ENCODE measurements at regions not wholly inside any gene's neighbourhood (a gene's known extent, or its start where the extent isn't known, plus 50 kb on each side); places are given as distances from the start of the nearest gene placed in this dataset.

- H3K9me3 Mint-ChIP-seq = no peaks in the 10 kb centered on the region
- no peaks in the 10 kb centered on the region for H3K4me1 Mint-ChIP-seq (ENCODE audit: low read depth)
- POLR2A ChIA-PET = no interaction called here
Observed at GRCh38 chr6:145227593-145227992, 507.7 kb downstream of the EPM2A start.

GRCh38 chr6:145228962-145229582 lies 506.2 kb downstream of the EPM2A start:
- Histone ChIP-seq H3K9me3 (ENCODE audit: control insufficient read depth in 1 of 2, insufficient read depth in 1 of 2, low read length in 2 of 2) (no peaks in the 10 kb centered on the region), H3K4me3 (ENCODE audit: low read length) (no peak overlapping the region), H3K4me1 (ENCODE audit: insufficient read depth, low read length) (no peaks in the 10 kb centered on the region), H3K27ac (ENCODE audit: low read depth in 1 of 2, low read length in 2 of 2) (no peak overlapping the region), H3K27me3 (ENCODE audit: control insufficient read depth in 1 of 2, insufficient read depth in 2 of 2, low read length in 2 of 2) (no peaks in the 10 kb centered on the region), H3K36me3 (ENCODE audit: insufficient read depth, low read length) (no peaks in the 10 kb centered on the region)
- ChIA-PET POLR2A (no interaction called here), CTCF (no interaction called here)
- Mint-ChIP-seq H3K9me3 (peaks cover 5% of the 10 kb centered on the region), H3K27me3 (no peaks in the 10 kb centered on the region), H3K36me3 (ENCODE audit: low read depth) (no peaks in the 10 kb centered on the region), H3K27ac (no peak overlapping the region), H3K4me3 (no peak overlapping the region), H3K4me1 (ENCODE audit: low read depth) (no peaks in the 10 kb centered on the region)
- ATAC-seq (ENCODE audit: poor library complexity) (no peak), DNase-seq (no peak)
- intact Hi-C loops (cut with DNase I, micrococcal nuclease) = no loop called here
- TF ChIP-seq CTCF (IDR thresholded peaks at IDR 0.05) = no peak

More at GRCh38 chr6:145227593-145227992, 507.7 kb downstream of the EPM2A start:
- Mint-ChIP-seq H3K36me3 (ENCODE audit: low read depth) (no peaks in the 10 kb centered on the region), H3K27ac (no peak overlapping the region), H3K27me3 (no peaks in the 10 kb centered on the region), H3K4me3 (no peak overlapping the region)
- CTCF ChIA-PET = no interaction called here
- DNase-seq = no peak
- H3K27ac ChIP-seq (ENCODE audit: low read depth in 1 of 2, low read length in 2 of 2) = no peak overlapping the region
- H3K27me3 ChIP-seq (ENCODE audit: control insufficient read depth in 1 of 2, insufficient read depth in 2 of 2, low read length in 2 of 2) = no peaks in the 10 kb centered on the region
- H3K9me3 ChIP-seq (ENCODE audit: control insufficient read depth in 1 of 2, insufficient read depth in 1 of 2, low read length in 2 of 2) = no peaks in the 10 kb centered on the region
- TF ChIP-seq CTCF (IDR thresholded peaks at IDR 0.05) = no peak
- ATAC-seq (ENCODE audit: poor library complexity) = no peak
- intact Hi-C loops (cut with DNase I, micrococcal nuclease) = no loop called here
- no peaks in the 10 kb centered on the region for H3K4me1 ChIP-seq (ENCODE audit: insufficient read depth, low read length)
- no peak overlapping the region for H3K4me3 ChIP-seq (ENCODE audit: low read length)
- H3K36me3 ChIP-seq (ENCODE audit: insufficient read depth, low read length) = no peaks in the 10 kb centered on the region

- intact Hi-C loops (cut with DNase I, micrococcal nuclease) = no loop called here
- TF ChIP-seq CTCF (IDR thresholded peaks at IDR 0.05) = no peak
- H3K4me1 Mint-ChIP-seq (ENCODE audit: low read depth) = no peaks in the 10 kb centered on the region
- peaks cover 18% of the 10 kb centered on the region for H3K27me3 Mint-ChIP-seq
- CTCF ChIA-PET = no interaction called here
- ATAC-seq (ENCODE audit: poor library complexity) (no peak), DNase-seq (no peak)
- peaks cover 5% of the 10 kb centered on the region for H3K9me3 Mint-ChIP-seq
- POLR2A ChIA-PET = no interaction called here
- no peak overlapping the region for H3K4me3 Mint-ChIP-seq
- Histone ChIP-seq H3K27ac (ENCODE audit: low read depth in 1 of 2, low read length in 2 of 2) (no peak overlapping the region), H3K4me3 (ENCODE audit: low read length) (no peak overlapping the region), H3K4me1 (ENCODE audit: insufficient read depth, low read length) (no peaks in the 10 kb centered on the region), H3K27me3 (ENCODE audit: control insufficient read depth in 1 of 2, insufficient read depth in 2 of 2, low read length in 2 of 2) (no peaks in the 10 kb centered on the region), H3K9me3 (ENCODE audit: control insufficient read depth in 1 of 2, insufficient read depth in 1 of 2, low read length in 2 of 2) (no peaks in the 10 kb centered on the region), H3K36me3 (ENCODE audit: insufficient read depth, low read length) (no peaks in the 10 kb centered on the region)
- H3K27ac Mint-ChIP-seq = no peak overlapping the region
- H3K36me3 Mint-ChIP-seq (ENCODE audit: low read depth) = no peaks in the 10 kb centered on the region
Observed at GRCh38 chr6:145233955-145234354, 501.4 kb downstream of the EPM2A start.

All from CD4-positive, alpha-beta T cell (primary cell).